Tibial nerve (tissue), 4 donors: ENCODE measurements at regions not wholly inside any gene's neighbourhood (a gene's known extent, or its start where the extent isn't known, plus 50 kb on each side); places are given as distances from the start of the nearest gene placed in this dataset.

Experiments
- DNase-seq, 2 donors: peaks; one replicate each; pipeline ENCODE4 v3.0.0-alpha.2; 2019; ENCODE audit warnings: low spot score in 2 of 2
- H3K27ac ChIP-seq, 4 donors: fragments of 200-600 bp; sonication (generic) in 3 of 4; one replicate each; pipeline ENCODE4 v1.5.1; 2017 to 2019; ENCODE audit warnings: mild to moderate bottlenecking in 1 of 4
- H3K27me3 ChIP-seq, 2 donors: fragments of 200-600 bp; sonication (generic) in 1 of 2; one replicate each; pipeline versions ENCODE4 v1.5.1 to v1.6.0; 2017 to 2019
- H3K36me3 ChIP-seq, 3 donors: fragments of 200-600 bp; sonication (generic); one replicate each; pipeline ENCODE4 v1.5.1; 2018 to 2019
- H3K4me1 ChIP-seq, 4 donors: fragments of 200-600 bp; sonication (generic) in 3 of 4; one replicate each; pipeline ENCODE4 v1.5.1; 2017 to 2019
- H3K4me3 ChIP-seq, 4 donors: fragments of 200-600 bp; sonication (generic) in 3 of 4; one replicate each; pipeline ENCODE4 v1.5.1; 2017 to 2019; ENCODE audit warnings: mild to moderate bottlenecking in 1 of 4, moderate library complexity in 1 of 4
- H3K9me3 ChIP-seq, 4 donors: fragments of 200-600 bp; sonication (generic) in 3 of 4; one replicate each; pipeline ENCODE4 v1.5.1; 2017 to 2019
- EP300 ChIP-seq, 2 donors: sonication (generic); formaldehyde crosslinking; IDR thresholded peaks; one replicate each; pipeline ENCODE4 v1.6.1; 2017; ENCODE audit warnings: antibody characterized with exemption in 2 of 2, mild to moderate bottlenecking in 1 of 2
- POLR2A ChIP-seq, 2 donors: fragments of 450-650 bp; IDR thresholded peaks; one replicate each; pipeline ENCODE4 v1.6.1; 2017; ENCODE audit warnings: antibody characterized with exemption in 2 of 2, mild to moderate bottlenecking in 2 of 2, moderate library complexity in 2 of 2
- WGBS, 2 donors: methylation state at CpG; one replicate each; pipeline ENCODE4 v1.1.5; 2018; 5-methylcytosine and 5-hydroxymethylcytosine counted together
- TF ChIP-seq, protein P1 (sequence below), 5 experiments: fragments of 200-600 bp in 3 of 5; fragments of 450-650 bp in 2 of 5; sonication (generic) in 3 of 5; IDR thresholded peaks; one replicate each; pipeline ENCODE4 v1.5.1; 2016 to 2019; ENCODE audit warnings: antibody characterized with exemption in 5 of 5, mild to moderate bottlenecking in 3 of 5, moderate library complexity in 2 of 5

- H3K27ac ChIP-seq = no peak overlapping the region
- WGBS, 2 donors = 81 to 88% methylated on average over 7 of the region's 7 CpGs
- no peak overlapping the region for H3K4me3 ChIP-seq
- no peaks in the 10 kb centered on the region for H3K4me1 ChIP-seq
- H3K36me3 ChIP-seq = no peaks in the 10 kb centered on the region
- no peak for TF ChIP-seq EP300 (IDR thresholded peaks at IDR 0.05)
- TF ChIP-seq, protein P1, sequence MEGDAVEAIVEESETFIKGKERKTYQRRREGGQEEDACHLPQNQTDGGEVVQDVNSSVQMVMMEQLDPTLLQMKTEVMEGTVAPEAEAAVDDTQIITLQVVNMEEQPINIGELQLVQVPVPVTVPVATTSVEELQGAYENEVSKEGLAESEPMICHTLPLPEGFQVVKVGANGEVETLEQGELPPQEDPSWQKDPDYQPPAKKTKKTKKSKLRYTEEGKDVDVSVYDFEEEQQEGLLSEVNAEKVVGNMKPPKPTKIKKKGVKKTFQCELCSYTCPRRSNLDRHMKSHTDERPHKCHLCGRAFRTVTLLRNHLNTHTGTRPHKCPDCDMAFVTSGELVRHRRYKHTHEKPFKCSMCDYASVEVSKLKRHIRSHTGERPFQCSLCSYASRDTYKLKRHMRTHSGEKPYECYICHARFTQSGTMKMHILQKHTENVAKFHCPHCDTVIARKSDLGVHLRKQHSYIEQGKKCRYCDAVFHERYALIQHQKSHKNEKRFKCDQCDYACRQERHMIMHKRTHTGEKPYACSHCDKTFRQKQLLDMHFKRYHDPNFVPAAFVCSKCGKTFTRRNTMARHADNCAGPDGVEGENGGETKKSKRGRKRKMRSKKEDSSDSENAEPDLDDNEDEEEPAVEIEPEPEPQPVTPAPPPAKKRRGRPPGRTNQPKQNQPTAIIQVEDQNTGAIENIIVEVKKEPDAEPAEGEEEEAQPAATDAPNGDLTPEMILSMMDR (IDR thresholded peaks at IDR 0.05) = no peak
- TF ChIP-seq POLR2A (IDR thresholded peaks at IDR 0.05) = no peak
- H3K27me3 ChIP-seq = no peaks in the 10 kb centered on the region
- H3K9me3 ChIP-seq = peaks cover 0 to 7% (median 0%) of the 10 kb centered on the region in 4 donors
- DNase-seq = no peak
Measured at GRCh38 chr10:42987575-42987974, 89.3 kb upstream of the RET start.

- no peaks in the 10 kb centered on the region for H3K4me1 ChIP-seq
- no peak overlapping the region for H3K4me3 ChIP-seq
- 75 to 82% methylated on average over 6 to 7 of the region's 7 CpGs for WGBS, 2 donors
- peaks cover 0 to 7% (median 0%) of the 10 kb centered on the region in 4 donors for H3K9me3 ChIP-seq
- H3K27me3 ChIP-seq = no peaks in the 10 kb centered on the region
- H3K27ac ChIP-seq = no peak overlapping the region
- no peaks in the 10 kb centered on the region for H3K36me3 ChIP-seq
- TF ChIP-seq EP300 (IDR thresholded peaks at IDR 0.05) (no peak), POLR2A (IDR thresholded peaks at IDR 0.05) (no peak)
- no peak for DNase-seq
Measured at GRCh38 chr10:42988069-42988468, 88.8 kb upstream of the RET start.

DNA sequence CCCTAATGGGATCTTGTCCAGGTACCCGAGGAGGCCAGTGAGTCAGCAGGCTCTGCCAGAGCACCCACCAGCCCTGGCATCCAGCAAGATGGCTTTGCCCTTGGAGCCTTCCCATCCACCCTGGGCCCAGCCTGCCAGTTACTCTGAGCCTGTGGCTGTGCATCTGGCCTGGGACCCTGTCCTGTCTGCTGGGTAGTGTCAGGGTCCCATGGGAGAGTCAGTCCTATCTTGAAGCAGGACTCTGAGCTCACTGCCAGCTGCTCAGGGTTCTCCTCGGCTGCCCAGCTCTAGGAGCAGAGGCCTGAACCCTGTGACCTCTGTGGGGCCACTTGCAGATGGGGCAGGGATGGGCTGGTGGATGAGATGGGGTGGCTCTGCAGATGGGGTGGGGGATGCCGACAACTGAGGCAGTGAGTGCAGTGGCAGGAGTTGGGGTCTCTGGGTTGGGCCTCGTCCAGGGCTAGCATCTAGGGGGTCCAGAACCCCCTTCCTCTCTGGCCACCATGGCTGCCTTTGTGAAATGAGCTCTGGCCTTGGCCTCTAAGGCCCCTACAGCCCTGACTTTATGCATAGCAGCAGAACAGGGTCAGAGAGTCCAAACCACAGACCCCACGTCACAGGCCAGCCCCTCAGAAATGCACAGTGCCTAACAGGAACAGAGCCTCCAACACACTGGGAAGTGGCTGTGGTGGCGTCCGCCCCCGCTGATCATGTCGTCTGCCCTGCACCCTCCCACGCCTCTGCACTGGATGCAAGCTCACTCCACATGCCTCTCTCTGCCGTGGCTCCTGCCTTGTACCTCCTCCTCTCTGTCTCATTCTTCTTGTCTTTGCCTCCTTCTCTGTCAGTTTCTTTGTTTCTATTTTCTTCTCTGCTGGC, 88.1 kb upstream of the RET start:
- TF ChIP-seq, protein P1 (IDR thresholded peaks at IDR 0.05) = no peak
- TF ChIP-seq POLR2A (IDR thresholded peaks at IDR 0.05) = no peak
- no peak for TF ChIP-seq EP300 (IDR thresholded peaks at IDR 0.05)
- H3K27ac ChIP-seq = no peak overlapping the region
- H3K4me3 ChIP-seq = no peak overlapping the region
- WGBS, 2 donors = 48 to 53% methylated on average over 8 to 11 of the region's 11 CpGs
- no peaks in the 10 kb centered on the region for H3K4me1 ChIP-seq
- H3K36me3 ChIP-seq = no peaks in the 10 kb centered on the region
- peaks cover 0 to 7% (median 0%) of the 10 kb centered on the region in 4 donors for H3K9me3 ChIP-seq
- no peaks in the 10 kb centered on the region for H3K27me3 ChIP-seq
- DNase-seq = no peak

- no peak for DNase-seq
- no peaks in the 10 kb centered on the region for H3K36me3 ChIP-seq
- no peaks in the 10 kb centered on the region for H3K4me1 ChIP-seq
- H3K27ac ChIP-seq = no peak overlapping the region
- no peak for TF ChIP-seq EP300 (IDR thresholded peaks at IDR 0.05)
- H3K27me3 ChIP-seq = no peaks in the 10 kb centered on the region
- 64 to 68% methylated on average over 2 of the region's 2 CpGs for WGBS, 2 donors
- no peak overlapping the region for H3K4me3 ChIP-seq
- peaks cover 0 to 7% (median 0%) of the 10 kb centered on the region in 4 donors for H3K9me3 ChIP-seq
Measured at GRCh38 chr10:42989481-42989921, 87.4 kb upstream of the RET start.

DNA sequence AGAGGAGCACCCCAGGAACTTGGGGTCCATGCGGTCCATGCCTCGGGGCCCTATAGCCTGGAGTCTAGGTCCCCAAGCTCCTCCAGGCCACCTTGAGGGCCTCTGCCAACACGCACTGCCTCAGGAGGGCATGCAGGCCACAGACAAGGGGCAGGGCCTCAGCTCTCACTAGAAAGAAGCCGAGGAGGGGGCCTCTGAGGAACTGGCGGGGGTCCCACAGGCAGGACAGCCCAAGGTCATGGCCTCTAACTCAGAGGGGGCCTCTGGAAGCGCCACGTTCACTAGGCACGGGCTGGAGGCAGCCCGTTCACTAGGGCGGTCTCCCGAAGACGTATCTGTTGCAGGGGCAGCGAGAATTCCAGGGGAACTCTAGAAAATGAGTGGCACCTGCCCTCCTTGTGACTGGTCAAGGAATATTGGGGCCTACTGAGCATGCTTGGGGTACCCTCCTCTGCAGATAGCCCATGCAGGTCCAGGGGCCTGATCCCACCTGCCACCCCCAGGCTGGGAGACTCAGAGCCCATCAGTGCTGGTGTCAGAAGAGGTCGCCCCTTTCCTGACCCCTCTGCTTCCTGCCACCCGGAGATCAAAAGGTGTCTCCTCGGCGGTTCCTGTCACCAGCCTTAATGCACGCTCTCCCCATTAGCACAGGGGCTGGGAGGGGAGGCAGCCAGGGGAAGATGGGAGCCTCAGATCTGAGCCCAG, 86.7 kb upstream of the RET start:
- Histone ChIP-seq H3K36me3 (no peaks in the 10 kb centered on the region), H3K9me3 (peaks cover 0 to 7% (median 0%) of the 10 kb centered on the region in 4 donors), H3K4me3 (no peak overlapping the region), H3K4me1 (no peaks in the 10 kb centered on the region), H3K27ac (no peak overlapping the region), H3K27me3 (no peaks in the 10 kb centered on the region)
- no peak for DNase-seq
- 65 to 74% methylated on average over 15 to 18 of the region's 18 CpGs for WGBS, 2 donors
- TF ChIP-seq, protein P1 (IDR thresholded peaks at IDR 0.05) = no peak
- no peak for TF ChIP-seq POLR2A (IDR thresholded peaks at IDR 0.05)
- TF ChIP-seq EP300 (IDR thresholded peaks at IDR 0.05) = no peak
